ENCODE measurements at regions not wholly inside any gene's neighbourhood (a gene's known extent, or its start where the extent isn't known, plus 50 kb on each side); places are given as distances from the start of the nearest gene placed in this dataset.
"Not testable (repeated sequence)": the region's sequence is repeated elsewhere in the genome, so short reads cannot be mapped to it uniquely, and the experiment has no call there.

- DNase-seq = no peak
These were observed 108.7 kb downstream of the ERMARD start for GRCh38 chr6:169859978-169860703.

GRCh38 chr6:169859401-169859977 lies 108.1 kb downstream of the ERMARD start:
- DNase-seq = no peak

DNA sequence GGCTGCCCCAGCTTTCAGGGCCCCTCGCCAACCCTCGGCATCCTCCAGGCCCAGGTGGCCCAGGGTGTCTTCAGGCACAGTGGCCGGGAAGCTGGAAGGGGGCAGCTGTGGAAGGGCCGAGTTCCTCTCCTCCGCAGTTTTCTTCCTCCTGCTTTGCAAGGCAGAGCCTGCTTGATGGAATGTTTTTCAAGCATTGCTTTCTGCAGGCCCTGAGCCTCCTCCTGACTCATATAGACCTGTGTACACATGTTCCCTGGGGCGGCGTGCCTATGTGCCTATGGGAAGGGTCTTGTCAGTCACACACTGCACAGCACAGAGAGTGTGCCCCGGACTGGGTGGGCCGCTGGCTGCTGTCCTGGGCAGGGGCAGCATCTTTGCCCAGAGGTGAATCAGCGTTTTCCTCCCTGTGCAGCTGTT lies 107.5 kb downstream of the ERMARD start:
- DNase-seq = no peak

GRCh38 chr6:169858293-169858934 lies 107.0 kb downstream of the ERMARD start:
- DNase-seq = no peak

DNA sequence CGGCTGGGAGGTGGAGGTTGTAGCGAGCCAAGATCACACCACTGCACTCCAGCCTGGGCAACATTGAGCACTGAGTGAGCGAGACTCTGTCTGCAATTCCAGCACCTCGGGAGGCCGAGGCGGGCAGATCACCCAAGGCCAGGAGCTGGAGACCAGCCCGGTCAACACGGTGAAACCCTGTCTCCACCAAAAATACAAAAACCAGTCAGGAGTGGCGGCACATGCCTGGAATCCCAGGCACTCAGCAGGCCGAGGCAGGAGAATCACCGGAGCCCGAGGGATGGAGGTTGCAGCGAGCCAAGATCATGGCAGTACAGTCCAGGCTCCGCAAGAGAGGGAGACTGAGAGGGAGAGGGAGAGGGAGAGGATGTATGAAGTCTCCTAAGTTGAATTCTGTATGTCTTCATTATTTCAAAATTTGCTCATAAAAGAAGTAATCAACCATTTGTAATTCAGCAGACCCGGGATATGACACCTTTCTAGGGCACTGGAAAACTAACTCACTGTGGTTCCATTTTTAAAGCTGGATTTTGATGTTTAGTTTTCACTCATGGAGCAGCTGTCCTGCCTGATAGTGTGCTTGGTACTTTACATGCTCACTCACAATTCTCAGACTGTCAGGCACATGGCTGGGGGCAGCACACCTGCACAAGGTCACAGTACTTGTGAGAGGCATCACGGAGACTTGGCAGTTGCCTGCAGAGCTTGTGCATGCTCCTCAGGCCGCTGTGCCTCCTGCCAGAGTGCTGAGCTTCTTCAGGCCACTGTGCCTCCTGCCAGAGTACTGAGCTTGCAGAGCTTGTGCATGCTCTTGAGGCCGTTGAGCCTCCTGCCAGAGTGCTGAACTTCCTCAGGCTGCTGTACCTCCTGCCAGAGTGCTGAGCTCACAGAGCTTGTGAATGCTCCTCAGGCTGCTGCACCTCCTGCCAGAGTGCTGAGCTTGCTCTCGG lies 106.2 kb downstream of the ERMARD start:
- DNase-seq = no peak

DNA sequence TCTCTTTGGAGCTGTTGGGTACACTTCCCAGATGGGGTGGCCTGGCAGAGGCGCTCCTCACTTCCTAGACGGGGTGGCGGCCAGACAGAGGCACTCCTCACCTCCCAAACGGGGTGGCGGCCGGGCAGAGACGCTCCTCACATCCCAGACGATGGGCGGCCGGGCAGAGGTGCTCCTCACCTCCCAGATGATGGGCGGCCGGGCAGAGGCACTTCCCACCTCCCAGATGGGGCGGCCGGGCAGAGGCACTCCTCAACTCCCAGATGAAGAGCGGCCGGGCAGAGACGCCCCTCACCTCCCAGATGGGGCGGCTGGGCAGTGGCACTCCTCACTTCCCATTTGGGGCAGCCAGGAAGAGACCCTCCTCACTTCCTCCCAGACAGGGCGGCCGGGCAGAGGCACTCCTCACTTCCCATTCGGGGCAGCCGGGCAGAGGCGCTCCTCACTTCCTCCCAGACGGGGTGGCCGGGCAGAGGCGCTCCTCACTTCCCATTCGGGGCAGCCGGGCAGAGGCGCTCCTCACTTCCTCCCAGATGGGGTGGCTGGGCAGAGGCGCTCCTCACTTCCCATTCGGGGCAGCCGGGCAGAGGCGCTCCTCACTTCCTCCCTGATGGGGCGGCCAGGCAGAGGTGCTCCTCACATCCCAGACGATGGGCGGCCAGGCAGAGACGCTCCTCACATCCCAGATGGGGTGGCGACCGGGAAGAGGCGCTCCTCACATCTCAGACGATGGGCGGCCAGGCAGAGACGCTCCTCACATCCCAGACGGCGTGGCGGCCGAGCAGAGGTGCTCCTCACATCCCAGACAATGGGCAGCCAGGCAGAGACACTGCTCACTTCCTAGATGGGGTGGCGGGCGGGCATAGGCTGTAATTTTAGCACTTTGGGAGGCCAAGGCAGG lies 105.3 kb downstream of the ERMARD start:
- DNase-seq = not testable (repeated sequence)

GRCh38 chr6:169854813-169855212 lies 103.4 kb downstream of the ERMARD start:
- DNase-seq = no peak

GRCh38 chr6:169854083-169854725 lies 102.8 kb downstream of the ERMARD start:
- no peak for DNase-seq

GRCh38 chr6:169853196-169854082 lies 102.0 kb downstream of the ERMARD start:
- DNase-seq = no peak

- DNase-seq = no peak
These were observed 101.2 kb downstream of the ERMARD start for GRCh38 chr6:169852504-169853195.

DNA sequence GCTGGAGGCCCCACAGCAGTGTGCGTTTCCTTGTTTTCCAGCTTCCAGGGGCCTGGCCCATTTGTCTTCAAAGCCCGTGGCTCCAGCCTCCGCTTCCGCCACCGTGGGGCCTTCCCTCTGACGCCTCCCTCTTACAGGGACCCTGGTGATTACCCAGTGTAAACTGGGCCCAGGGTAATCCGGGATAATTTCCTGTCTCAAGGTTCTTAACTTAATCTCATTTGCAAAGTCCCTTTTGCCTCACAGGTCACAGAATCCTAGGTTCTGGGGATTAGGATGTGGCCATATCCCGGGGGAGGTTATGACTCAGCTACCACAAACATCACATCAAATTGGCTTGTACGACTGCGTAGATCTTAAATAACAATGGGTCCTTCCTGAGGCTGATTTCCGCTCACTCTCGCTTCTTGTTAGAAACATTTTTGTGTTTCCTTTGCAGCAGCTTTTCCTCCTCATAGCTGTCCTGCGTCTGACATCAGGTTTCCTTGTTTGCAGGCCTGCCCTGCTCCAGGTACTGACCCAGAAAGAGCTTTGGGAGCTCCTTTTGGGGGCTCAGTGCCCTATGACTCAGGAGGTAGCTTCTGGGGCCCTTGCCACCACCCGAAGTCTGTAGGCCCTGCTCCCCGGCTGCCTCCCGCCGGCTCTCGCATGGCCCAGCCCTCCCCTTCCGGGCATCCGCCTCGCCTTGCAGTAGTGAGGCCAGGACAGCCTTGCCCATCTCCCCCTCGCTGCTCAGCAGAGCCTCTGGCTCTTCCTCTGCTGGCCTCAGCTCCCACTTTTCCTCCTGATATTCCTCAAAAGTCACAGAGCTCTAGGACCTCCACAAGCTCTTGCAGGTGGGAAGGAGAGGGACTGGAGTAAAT lies 100.5 kb downstream of the ERMARD start:
- no peak for DNase-seq

GRCh38 chr6:169850746-169851145 lies 99.3 kb downstream of the ERMARD start:
- no peak for DNase-seq

DNA sequence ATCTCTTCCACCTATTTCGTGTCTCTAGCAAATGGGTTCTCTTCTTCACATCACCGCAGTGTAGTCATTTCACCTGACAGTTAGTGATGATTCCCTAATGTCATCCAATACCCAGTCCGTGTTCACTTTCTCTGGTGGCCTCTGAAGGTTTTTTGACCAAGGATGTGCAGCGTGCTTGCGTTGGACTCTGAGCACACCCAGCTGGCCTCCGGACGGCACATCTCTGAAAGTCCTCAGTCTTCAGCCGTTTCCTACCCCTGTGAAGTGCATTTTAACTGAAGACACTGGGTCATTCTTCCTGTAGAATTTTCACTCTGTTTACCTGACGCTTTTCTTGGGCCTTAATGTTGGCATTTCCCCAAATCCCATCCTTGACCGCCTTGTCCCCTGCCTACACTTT lies 98.7 kb downstream of the ERMARD start:
- no peak for DNase-seq

- DNase-seq = no peak
These were observed 98.0 kb downstream of the ERMARD start for GRCh38 chr6:169849396-169849795.

GRCh38 chr6:169848946-169849345 lies 97.5 kb downstream of the ERMARD start:
- no peak for DNase-seq

DNA sequence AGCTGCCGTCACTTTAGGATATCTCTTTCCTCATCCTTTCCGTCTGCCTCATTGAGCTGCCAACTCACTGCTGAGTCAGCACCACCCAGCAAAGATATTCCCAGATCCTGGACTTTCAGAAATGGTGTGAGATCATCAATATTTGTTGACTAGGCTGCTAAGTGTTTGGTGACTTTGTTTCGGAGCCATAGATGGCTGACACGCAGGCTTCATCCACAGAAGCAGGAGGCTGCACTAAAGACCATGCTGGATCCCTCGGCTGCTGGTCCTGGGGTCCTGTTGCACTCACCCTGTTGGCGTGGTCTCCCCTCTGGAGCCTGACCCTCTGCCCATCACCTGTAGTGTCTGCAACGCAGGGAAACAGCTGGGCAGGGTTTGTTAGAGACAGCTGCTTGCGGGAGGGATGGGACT lies 96.5 kb downstream of the ERMARD start:
- no peak for DNase-seq

GRCh38 chr6:169847141-169847674 lies 95.8 kb downstream of the ERMARD start:
- no peak for DNase-seq
